ENCODE measurements at regions not wholly inside any gene's neighbourhood (a gene's known extent, or its start where the extent isn't known, plus 50 kb on each side); places are given as distances from the start of the nearest gene placed in this dataset.
A peak's percentile ranks its signal among the peaks of the same experiment; 100 is the strongest.
"Not testable (repeated sequence)": the region's sequence is repeated elsewhere in the genome, so short reads cannot be mapped to it uniquely, and the experiment has no call there.

- no peak for DNase-seq
Measured at GRCh38 chr9:135278586-135278985, 191.1 kb downstream of the OLFM1 start.

DNA sequence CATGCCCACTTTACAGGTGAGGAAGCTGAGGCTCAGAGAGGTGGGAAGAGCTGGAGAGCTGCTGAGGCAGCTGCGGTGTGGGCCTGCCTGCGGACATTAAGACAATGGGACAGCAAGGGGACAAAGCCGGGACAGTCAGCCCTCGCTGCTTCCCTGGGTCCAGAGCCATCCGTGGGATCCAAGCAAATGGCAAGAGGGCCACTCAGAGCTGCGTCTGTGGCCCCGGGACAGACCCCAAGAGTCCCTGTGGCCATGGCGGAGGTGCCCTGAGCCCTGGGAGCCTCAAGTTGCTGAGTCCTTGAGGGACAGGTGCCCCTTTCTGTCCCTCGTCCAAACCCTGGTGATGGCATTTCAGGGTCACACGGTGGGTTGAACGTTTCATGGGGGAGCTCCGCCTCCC is 191.9 kb downstream of the OLFM1 start:
- no peak for DNase-seq

DNA sequence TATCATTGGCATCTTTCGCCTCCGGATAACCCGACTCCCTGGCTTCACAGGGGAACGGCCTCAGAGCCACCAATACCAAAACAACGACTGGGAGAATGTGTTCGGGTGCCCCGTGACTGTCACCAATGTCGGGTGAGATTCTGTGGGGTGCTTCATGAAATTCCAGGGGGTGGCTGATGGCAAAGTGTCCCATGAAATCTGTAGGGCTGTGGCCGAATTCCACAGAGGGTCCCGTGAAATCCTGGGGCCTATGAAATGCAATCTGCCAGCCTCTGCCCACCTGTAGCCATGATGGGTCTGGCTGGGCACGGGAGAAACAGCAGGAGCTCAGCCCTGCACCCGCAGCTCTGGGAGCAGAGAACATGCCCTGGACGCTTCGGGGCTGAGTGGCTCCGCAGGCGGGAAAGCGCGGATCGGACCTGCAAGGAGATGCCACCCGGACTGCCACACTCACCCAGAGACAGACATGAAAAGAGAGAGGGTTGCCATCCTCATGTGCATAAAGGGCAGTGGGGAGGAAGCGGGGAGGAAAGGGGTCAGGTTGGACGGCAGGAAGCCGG is 192.4 kb downstream of the OLFM1 start:
- no peak for DNase-seq

DNA sequence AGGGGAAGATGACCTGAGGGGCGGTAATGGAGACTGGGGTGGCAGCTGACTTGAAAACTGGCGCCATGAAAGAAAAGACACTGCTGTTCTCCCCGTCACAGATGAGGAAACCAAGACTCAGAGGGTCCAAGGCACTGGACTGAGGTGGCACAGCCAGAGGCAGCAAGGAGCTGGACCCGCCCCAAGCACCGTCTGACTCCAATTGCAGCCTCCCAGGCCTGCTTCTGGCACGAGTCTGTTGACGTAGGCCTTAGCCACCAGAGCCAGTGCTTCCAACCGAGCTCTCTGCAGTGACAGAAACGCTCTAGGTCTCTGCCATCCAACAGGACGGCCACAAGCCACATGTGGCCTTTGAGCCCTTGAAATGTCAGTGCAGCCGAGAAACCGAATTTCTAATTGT is 193.2 kb downstream of the OLFM1 start:
- DNase-seq: no peak

DNA sequence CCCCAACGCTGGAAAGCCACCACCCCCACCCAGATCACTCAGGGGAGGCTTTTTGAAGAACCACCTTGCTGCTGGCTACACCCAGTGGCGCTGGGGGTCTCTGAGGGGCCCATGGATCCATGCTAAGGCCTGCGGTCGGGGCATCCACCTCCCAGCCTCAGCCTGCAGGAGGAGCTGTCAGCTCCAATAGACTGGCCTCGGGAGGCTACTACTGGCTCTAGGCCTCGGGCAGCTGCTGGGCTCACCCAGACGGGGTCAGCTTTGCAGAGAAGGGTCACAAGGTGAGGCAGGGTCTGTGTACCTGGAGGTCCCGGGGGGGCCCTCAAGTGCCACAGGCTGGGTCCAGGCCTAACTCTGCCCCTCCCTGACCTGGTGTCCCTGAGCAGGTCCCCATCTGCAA is 193.7 kb downstream of the OLFM1 start:
- DNase-seq: no peak

GRCh38 chr9:135281791-135282737 is 194.6 kb downstream of the OLFM1 start:
- DNase-seq: peak; percentile 40

GRCh38 chr9:135282808-135283207 is 195.3 kb downstream of the OLFM1 start:
- DNase-seq: no peak

- DNase-seq: no peak
Measured at GRCh38 chr9:135283671-135284070, 195.9 kb upstream of the PPP1R26 start.

DNA sequence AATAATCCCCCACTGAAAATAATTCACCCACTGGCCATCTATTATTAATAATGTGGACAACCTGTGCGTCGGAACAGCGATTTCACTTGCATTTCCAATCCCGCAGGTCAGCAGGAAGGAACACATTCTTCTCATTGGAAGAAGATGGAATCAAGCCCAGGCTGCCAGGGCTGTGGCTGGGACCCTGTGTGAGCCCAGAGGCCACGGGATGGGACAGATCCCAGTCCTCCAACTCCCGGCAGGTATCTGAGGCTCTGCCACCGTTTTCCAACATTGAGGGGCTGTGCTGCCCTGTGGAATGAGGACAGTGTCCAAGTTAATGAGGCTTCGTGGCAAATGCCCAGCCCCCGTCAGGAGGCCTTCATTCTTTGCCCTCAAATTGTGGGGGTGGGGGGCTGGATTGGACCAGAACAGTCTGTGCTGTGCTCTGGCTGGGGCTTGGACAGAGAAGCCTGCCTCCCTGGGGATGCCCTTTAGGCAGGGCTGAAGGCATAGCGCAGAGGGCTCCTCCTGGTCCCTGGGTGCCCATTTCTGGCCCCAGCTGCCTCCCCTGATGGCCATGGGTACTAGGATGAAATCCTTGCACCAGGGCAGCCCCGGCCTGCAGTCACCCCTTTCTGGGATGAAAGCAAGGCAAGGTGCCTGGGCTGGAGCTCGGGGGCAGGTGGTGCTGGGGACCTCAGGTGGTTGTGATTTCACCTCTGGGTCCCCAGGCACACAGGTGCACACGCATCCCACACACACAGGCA is 195.0 kb upstream of the PPP1R26 start:
- DNase-seq: no peak

GRCh38 chr9:135286187-135286925 is 193.2 kb upstream of the PPP1R26 start:
- not testable (repeated sequence) for DNase-seq

DNA sequence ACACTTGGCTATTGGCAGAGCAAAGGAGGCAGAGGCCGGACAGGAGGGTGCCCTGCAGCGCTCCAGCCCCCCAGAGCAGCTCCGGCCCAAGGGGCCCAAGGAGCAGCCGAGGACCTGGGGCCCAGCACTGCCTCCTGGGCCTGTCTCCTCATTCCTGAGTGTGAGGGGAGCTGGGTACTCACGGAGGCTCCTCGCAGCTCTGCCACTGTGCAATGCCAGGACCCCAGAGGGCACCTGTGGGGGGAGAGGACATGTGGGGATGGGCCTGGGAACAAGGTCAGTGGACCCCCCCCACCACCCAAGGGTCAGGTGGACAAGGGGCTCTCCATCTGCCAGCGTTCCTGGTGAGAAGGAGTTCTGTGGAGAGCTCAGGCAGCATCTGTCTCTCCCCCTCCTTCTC is 192.6 kb upstream of the PPP1R26 start:
- no peak for DNase-seq

GRCh38 chr9:135287627-135288026 is 192.0 kb upstream of the PPP1R26 start:
- DNase-seq: no peak

DNA sequence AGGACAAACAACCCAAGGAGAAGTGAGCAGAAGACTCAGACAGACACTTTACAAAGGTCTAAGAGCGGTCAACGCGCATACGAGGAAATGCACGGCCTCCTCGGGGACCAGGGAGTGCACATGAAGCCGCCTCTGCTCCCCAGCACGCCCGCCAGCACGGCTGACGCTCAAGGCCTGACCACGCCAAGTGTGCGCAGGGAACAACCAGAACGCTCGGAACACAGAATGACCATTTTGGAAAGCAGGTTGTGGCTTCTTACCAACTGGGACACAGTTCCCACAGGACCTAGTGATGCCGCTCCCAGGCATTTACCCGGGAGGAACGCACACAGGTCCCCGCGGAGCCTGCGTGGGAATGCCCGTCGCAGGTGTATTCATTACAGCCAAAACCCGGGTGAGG is 191.5 kb upstream of the PPP1R26 start:
- DNase-seq: no peak

DNA sequence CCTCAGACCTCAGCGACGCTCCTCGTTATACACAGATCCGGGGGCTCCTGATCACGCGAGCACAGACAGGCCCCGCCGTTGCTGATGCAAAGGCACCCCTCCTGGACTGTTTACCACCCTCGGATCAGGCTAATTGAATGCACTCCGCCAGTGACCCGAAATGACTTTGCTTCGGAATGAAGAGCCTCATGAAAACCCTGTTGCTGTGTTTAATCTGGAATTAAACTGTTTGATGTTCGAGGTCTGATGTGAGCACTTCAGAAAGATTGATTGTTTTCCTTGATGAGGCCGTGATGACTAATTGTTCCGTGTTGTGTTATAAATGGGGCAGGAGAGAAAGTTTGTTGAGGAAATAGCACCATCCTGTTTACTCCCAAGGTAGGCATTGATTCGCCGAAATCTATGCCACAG is 190.5 kb upstream of the PPP1R26 start:
- DNase-seq: no peak

DNA sequence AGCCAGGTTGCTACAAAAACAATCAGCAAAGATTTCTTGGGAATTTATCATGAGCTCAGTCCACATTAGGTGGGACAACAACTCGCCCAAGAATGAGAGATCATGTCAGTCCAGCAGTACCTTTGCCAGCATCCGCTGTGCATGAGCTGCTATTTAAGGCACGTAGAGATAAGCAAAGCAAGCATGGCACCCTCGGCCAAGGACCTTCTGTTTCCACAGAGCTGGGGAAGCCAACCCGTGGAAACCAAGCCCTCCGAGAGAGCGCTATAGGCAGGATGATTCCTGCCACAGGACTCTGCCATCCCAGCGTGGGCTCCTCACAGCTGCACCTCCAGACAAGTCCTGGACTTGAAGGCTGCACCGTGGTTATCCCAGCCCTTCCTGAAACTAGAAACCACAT is 189.5 kb upstream of the PPP1R26 start:
- DNase-seq: no peak

- no peak for DNase-seq
Measured at GRCh38 chr9:135290566-135290965, 189.0 kb upstream of the PPP1R26 start.

GRCh38 chr9:135291165-135291564 is 188.4 kb upstream of the PPP1R26 start:
- no peak for DNase-seq

DNA sequence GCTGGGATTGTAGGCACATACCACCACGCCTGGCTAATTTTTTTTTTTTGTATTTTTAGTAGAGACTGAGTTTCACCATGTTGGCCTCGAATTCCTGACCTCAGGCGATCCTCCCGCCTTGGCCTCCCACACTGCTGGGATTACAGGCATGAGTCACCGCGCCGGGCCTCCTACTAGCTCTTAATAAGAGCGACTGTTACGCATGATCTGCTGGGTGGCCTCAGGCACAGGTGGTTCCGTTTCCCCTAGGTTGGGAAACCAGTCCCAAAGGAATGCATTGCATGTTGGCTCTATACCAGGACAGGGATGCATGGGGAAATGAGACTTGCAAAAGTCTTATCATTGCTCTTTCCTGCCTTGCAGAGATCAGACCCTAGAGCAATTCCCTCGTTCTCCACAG is 184.7 kb upstream of the PPP1R26 start:
- no peak for DNase-seq

GRCh38 chr9:135295551-135296300 is 183.9 kb upstream of the PPP1R26 start:
- no peak for DNase-seq

DNA sequence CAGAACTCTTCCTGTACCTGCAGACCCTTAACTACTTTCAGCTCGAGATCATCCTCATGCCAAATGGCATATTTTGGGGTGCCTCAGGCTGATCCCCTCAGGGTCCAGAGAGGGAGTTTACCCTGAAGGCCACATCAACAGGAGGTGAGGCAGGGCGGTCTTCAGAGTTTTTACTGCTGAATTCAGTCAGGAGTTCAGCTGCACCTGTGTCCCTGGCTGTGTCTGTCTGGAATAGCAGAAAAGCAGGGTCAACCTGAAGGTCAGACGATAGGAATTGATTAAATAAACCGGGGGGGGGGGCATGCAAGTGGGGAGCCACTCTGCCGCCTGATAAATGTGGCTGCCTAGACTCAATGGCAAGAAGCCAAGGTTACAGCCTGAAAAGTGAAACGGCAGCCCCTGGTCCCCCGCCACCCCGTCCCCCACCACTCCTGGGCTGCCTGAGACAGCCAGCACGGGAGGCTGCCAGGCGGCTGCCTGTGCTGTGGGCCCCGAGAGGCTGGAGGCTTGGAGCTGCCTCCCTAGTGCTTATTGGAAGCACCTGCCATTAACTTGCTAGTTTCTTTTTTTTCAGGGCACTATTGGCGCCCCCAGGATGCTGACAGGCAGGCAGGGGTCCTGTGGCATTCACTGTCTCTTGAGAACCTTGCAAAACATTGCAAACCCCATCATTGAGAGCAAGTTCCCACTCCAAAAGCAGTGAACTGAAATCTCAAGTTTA is 182.7 kb upstream of the PPP1R26 start:
- no peak for DNase-seq

DNA sequence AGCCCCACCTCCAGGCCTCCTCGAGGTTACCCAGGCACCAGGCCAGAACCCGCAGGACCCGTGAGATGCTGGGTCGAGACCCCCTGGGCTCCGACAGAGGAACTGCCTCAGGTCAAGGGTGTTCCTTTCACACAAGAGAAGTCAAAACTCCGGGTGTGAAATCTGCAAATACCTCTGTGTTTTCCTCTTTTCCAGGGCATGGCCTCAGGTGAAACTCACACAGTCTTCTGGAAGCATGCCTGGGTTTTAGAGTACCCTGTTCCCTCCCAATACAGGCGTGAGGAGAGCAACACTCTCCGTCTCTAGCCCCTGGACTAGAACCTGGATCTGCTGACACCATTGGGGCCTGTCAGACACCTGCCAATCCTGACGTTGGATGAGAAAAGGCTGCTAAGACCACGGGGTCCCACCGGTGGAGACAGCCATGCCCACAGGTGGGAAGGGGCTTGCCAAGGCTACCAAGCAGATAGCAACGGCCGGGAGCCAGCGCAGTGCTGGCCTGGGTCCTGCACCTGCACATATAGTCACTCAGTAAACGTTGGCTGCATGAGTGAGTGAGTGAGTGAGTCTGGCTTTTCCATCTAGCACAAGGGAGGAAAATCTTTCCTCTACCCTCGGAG is 182.0 kb upstream of the PPP1R26 start:
- DNase-seq: no peak
